HCT116 (cell line): ENCODE measurements at regions not wholly inside any gene's neighbourhood (a gene's known extent, or its start where the extent isn't known, plus 50 kb on each side); places are given as distances from the start of the nearest gene placed in this dataset.

Source experiments
- CEBPB ChIP-seq: IDR thresholded peaks from 2 replicates; pipeline ENCODE4 v1.6.1; 2012; ENCODE audit warnings: low read depth
- CTCF ChIP-seq, 3 experiments: fragments of 200-600 bp in 1 of 3; sonication (generic) in 1 of 3; IDR thresholded peaks in 2 of 3; conservative IDR thresholded peaks in 1 of 3; 2 replicates each; pipeline ENCODE4 v1.5.1; 2012 to 2017; ENCODE audit warnings: low read depth in 2 of 3, low read length in 2 of 3, antibody characterized with exemption in 1 of 3, borderline replicate concordance in 1 of 3, control low read depth in 1 of 3, mild to moderate bottlenecking in 1 of 3, mixed read lengths in 1 of 3, mixed run types in 1 of 3, moderate library complexity in 1 of 3; ENCODE audit not compliant: insufficient read depth in 1 of 3
- ELF1 ChIP-seq: IDR thresholded peaks from 2 replicates; pipeline ENCODE4 v1.6.1; 2012; ENCODE audit warnings: low read depth, borderline replicate concordance
- FOSL1 ChIP-seq: IDR thresholded peaks from 2 replicates; pipeline ENCODE4 v1.6.1; 2012; ENCODE audit warnings: low read depth
- MAX ChIP-seq: IDR thresholded peaks from 2 replicates; pipeline ENCODE4 v1.6.1; 2012
- SIN3A ChIP-seq: IDR thresholded peaks from 2 replicates; pipeline ENCODE4 v1.6.1; 2012; ENCODE audit warnings: low read depth
- TCF7L2 ChIP-seq: IDR thresholded peaks from 2 replicates; pipeline ENCODE4 v1.7.0; 2011; ENCODE audit warnings: borderline replicate concordance, inconsistent platforms; ENCODE audit not compliant: insufficient read depth, insufficient read length; ENCODE audit errors: extremely low read depth
- YY1 ChIP-seq: IDR thresholded peaks from 2 replicates; pipeline ENCODE4 v1.6.1; 2011; ENCODE audit warnings: low read length, low read depth, moderate library complexity, mild to moderate bottlenecking; ENCODE audit not compliant: insufficient replicate concordance; ENCODE audit errors: extremely low read depth
- TF ChIP-seq, protein P1 (sequence below): IDR thresholded peaks from 2 replicates; pipeline ENCODE4 v1.6.1; 2012

GRCh38 chr3:80492162-80492561 lies 724.4 kb upstream of the ROBO1 start:
- TF ChIP-seq MAX (no peak), TCF7L2 (no peak), FOSL1 (no peak), CTCF (IDR thresholded peaks at IDR 0.05 in 2 of 3, conservative IDR thresholded peaks at IDR 0.05 in 1 of 3; ENCODE audit: borderline replicate concordance in 1 of 3, insufficient read depth in 1 of 3, low read depth in 2 of 3, low read length in 2 of 3) (no peak), CEBPB (no peak), YY1 (no peak), ELF1 (no peak), SIN3A (no peak)
- TF ChIP-seq, protein P1, sequence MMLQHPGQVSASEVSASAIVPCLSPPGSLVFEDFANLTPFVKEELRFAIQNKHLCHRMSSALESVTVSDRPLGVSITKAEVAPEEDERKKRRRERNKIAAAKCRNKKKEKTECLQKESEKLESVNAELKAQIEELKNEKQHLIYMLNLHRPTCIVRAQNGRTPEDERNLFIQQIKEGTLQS: no peak
